Astrocyte of the cerebellum (primary cell): ENCODE measurements at regions not wholly inside any gene's neighbourhood (a gene's known extent, or its start where the extent isn't known, plus 50 kb on each side); places are given as distances from the start of the nearest gene placed in this dataset.

ENCODE experiments used
- DNase-seq: peaks from one replicate; pipeline ENCODE4 v3.0.0-alpha.2; 2011; ENCODE audit warnings: low read depth
- H3K4me3 ChIP-seq: 2 replicates; pipeline ENCODE4 v1.5.1; 2011; ENCODE audit warnings: mild to moderate bottlenecking, low read depth, low read length, moderate library complexity
- CTCF ChIP-seq: IDR thresholded peaks from 2 replicates; pipeline ENCODE4 v1.5.1; 2012; ENCODE audit warnings: low read length, low read depth, moderate library complexity, mild to moderate bottlenecking; ENCODE audit errors: missing control alignments
- in situ Hi-C: cut with HindIII; loops from 2 replicates; pipeline ENCODE4 v1.10.0; 2017; ENCODE audit warnings: low sequenced_read_pairs

- no peak overlapping the region for H3K4me3 ChIP-seq
- TF ChIP-seq CTCF, result no peak
- in situ Hi-C loops, result no loop called here
- DNase-seq, result no peak
Observed at GRCh38 chr5:4738298-4738697, 401.8 kb upstream of the ADAMTS16 start.

GRCh38 chr5:4740156-4740555 lies 400.0 kb upstream of the ADAMTS16 start:
- in situ Hi-C loops, result no loop called here
- DNase-seq, result no peak
- no peak for TF ChIP-seq CTCF
- H3K4me3 ChIP-seq, result no peak overlapping the region

GRCh38 chr5:4758550-4758949 lies 381.6 kb upstream of the ADAMTS16 start:
- no peak overlapping the region for H3K4me3 ChIP-seq
- DNase-seq, result no peak
- TF ChIP-seq CTCF, result no peak
- in situ Hi-C loops, result no loop called here

- DNase-seq, result no peak
- in situ Hi-C loops, result no loop called here
- H3K4me3 ChIP-seq, result no peak overlapping the region
- TF ChIP-seq CTCF, result no peak
Observed at GRCh38 chr5:4758996-4759395, 381.1 kb upstream of the ADAMTS16 start.

DNA sequence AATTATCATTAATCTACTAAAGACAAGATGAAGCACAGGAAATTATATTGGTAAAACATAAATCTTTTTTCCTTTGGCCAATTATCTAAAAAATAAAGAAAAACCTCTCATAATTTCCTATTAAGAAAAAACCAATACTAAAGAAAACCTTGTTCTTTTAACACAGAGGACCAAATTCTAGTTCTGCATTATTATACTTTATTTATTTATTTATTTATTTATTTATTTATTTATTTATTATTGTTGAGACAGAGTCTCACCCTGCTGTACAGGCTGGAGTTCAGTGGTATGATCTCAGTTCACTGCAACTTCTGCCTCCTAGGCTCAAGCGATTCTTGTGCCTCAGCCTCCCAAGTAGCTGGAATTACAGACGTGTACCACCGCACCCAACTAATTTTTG lies 377.8 kb upstream of the ADAMTS16 start:
- no peak for DNase-seq
- in situ Hi-C loops, result no loop called here

DNA sequence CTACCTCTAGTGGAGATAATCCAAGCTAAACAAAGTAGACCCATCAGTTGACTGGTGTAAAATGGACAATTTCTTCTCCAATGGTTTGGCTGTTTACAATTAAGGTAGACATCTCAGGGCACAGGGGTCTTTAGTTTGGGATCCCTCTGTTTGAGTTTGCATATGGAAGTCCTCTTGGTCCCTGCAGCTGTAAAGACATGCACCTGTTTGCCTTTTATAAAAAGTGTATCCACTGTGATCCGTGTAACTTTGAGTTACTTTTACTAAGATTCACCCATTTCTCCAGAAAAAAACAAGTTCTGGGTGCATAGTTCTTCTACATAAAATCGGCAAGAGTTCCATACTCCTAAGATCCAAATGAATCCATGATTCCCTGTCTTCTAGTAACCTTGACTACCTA lies 374.7 kb upstream of the ADAMTS16 start:
- TF ChIP-seq CTCF, result no peak
- in situ Hi-C loops, result no loop called here
- no peak for DNase-seq
- H3K4me3 ChIP-seq, result no peak overlapping the region

More for the DNA sequence above, 377.8 kb upstream of the ADAMTS16 start:
- H3K4me3 ChIP-seq, result no peak overlapping the region
- no peak for TF ChIP-seq CTCF

GRCh38 chr5:4766101-4766500 lies 374.0 kb upstream of the ADAMTS16 start:
- DNase-seq, result no peak
- in situ Hi-C loops, result no loop called here
- H3K4me3 ChIP-seq, result no peak overlapping the region
- no peak for TF ChIP-seq CTCF
